ENCODE measurements at regions not wholly inside any gene's neighbourhood (a gene's known extent, or its start where the extent isn't known, plus 50 kb on each side); places are given as distances from the start of the nearest gene placed in this dataset.

DNA sequence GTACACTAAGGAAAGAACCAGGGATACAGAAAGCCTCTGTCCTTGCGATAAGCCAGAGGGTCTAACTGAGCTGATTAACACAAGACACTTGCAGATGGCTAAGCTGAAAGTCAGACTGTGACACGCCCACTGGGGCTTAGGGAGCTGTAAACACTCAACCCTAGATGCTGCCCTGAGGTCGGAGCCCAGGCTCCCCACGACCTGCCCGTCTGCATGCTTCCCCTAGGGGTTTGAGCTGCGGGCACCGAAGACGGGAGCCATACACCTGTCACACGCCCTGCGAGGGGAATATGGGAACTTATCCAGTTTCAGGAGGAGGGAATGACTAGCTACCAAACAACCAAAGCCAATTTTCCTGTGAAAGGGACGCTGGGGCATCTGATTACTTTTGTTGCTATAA is 96.0 kb downstream of the HTR5A start:
- Histone ChIP-seq H3K9ac (ENCODE audit: low read length in 3 of 3) (no peak overlapping the region), H3K27me3 (ENCODE audit: control insufficient read depth, insufficient read depth, low read length) (no peaks in the 10 kb centered on the region), H3K27ac (ENCODE audit: low read depth in 2 of 2, low read length in 2 of 2) (no peak overlapping the region), H3K36me3 (ENCODE audit: control insufficient read depth in 2 of 3, insufficient read depth in 3 of 3, low read length in 3 of 3) (no peaks in the 10 kb centered on the region), H3K9me3 (ENCODE audit: control insufficient read depth in 2 of 3, insufficient read depth in 1 of 3, low read length in 3 of 3) (no peaks in the 10 kb centered on the region), H3K4me3 (ENCODE audit: low read length in 3 of 3) (no peak overlapping the region), H3K4me1 (ENCODE audit: control insufficient read depth in 2 of 3, insufficient read depth in 2 of 3, low read depth in 1 of 3, low read length in 3 of 3) (no peaks in the 10 kb centered on the region)
- TF ChIP-seq, protein P1, sequence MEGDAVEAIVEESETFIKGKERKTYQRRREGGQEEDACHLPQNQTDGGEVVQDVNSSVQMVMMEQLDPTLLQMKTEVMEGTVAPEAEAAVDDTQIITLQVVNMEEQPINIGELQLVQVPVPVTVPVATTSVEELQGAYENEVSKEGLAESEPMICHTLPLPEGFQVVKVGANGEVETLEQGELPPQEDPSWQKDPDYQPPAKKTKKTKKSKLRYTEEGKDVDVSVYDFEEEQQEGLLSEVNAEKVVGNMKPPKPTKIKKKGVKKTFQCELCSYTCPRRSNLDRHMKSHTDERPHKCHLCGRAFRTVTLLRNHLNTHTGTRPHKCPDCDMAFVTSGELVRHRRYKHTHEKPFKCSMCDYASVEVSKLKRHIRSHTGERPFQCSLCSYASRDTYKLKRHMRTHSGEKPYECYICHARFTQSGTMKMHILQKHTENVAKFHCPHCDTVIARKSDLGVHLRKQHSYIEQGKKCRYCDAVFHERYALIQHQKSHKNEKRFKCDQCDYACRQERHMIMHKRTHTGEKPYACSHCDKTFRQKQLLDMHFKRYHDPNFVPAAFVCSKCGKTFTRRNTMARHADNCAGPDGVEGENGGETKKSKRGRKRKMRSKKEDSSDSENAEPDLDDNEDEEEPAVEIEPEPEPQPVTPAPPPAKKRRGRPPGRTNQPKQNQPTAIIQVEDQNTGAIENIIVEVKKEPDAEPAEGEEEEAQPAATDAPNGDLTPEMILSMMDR (IDR thresholded peaks at IDR 0.05; ENCODE audit: borderline replicate concordance, extremely low read depth, insufficient read depth) = no peak
- intact Hi-C loops (cut with DNase I) = no loop called here
- DNase-seq (no peak), FAIRE-seq (no peak)

DNA sequence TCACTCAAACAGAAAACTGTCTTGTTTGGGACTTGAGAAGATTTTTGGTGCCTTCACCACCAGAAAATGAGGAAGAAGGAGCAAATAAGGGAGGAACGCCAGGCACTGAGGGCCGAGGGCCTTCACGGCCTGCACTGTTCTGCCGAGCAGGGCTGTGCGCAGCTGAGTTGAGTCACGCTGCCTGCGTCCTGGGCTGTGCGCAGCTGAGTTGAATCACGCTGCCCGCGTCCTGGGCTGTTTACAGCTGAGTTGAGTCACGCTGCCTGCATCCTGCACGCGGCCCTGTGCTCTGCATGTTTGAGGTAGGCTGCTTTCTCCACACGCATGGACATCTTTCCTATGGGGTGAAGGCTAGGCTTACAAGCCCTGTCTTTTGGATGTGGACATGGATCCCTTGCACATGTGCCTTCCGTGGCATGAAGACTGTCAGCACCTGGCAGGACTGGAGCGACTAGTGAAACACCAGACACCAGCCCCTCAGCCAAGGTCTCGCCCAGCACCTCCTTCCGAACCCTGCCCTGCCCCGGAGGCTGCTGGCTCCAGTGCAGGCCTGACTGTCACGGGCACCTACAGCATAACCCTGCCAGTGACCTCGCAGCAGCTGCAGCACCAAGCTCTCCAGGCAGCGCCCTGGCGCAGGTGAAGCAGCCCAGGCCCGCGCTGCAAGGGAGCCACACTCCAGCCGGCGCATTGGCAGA is 96.7 kb downstream of the HTR5A start:
- DNase-seq = peak in 1 of 5 donors; percentile 24
- no peaks in the 10 kb centered on the region for H3K9me3 ChIP-seq (ENCODE audit: control insufficient read depth in 2 of 3, insufficient read depth in 1 of 3, low read length in 3 of 3)
- H3K27ac ChIP-seq (ENCODE audit: low read depth in 2 of 2, low read length in 2 of 2) = no peak overlapping the region
- H3K27me3 ChIP-seq (ENCODE audit: control insufficient read depth, insufficient read depth, low read length) = no peaks in the 10 kb centered on the region
- no peak overlapping the region for H3K4me3 ChIP-seq (ENCODE audit: low read length in 3 of 3)
- intact Hi-C loops (cut with DNase I) = no loop called here
- no peak overlapping the region for H3K9ac ChIP-seq (ENCODE audit: low read length in 3 of 3)
- H3K4me1 ChIP-seq (ENCODE audit: control insufficient read depth in 2 of 3, insufficient read depth in 2 of 3, low read depth in 1 of 3, low read length in 3 of 3) = no peaks in the 10 kb centered on the region
- TF ChIP-seq, protein P1 (IDR thresholded peaks at IDR 0.05; ENCODE audit: borderline replicate concordance, extremely low read depth, insufficient read depth) = no peak
- no peak for FAIRE-seq
- no peaks in the 10 kb centered on the region for H3K36me3 ChIP-seq (ENCODE audit: control insufficient read depth in 2 of 3, insufficient read depth in 3 of 3, low read length in 3 of 3)

DNA sequence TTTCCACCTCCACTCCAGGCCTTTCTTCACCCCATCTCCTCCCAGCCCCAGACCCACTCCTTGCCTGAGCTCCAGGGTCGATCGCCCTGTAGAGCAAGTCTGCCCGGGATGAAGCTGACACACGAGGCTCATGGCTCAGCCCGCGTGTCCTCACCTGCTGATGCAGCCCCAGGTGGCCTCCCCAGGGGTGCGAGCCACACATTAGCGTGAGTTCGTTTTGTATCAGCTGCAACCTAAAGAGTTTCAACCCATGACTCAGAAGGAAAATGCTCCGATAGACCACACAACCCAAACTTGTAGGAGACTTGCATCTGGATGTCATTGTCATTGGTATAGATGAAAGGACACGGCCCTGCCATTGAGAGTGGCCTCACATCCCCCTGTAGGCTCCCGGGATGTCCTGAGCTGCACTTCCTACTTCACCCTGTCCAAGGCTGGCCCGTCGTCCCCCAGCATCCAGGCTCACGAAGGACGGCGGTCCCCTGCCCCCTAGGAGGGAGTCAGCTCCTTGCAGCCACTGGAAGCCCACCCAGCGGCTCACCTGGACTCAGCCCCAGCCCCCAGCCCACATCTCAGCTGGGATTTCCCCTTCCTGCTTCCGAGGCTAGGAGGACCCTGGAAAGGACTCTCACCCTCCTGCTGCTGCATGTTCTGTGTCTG is 97.7 kb downstream of the HTR5A start:
- Histone ChIP-seq H3K27ac (ENCODE audit: low read depth in 2 of 2, low read length in 2 of 2) (no peak overlapping the region), H3K4me1 (ENCODE audit: control insufficient read depth in 2 of 3, insufficient read depth in 2 of 3, low read depth in 1 of 3, low read length in 3 of 3) (no peaks in the 10 kb centered on the region), H3K27me3 (ENCODE audit: control insufficient read depth, insufficient read depth, low read length) (no peaks in the 10 kb centered on the region), H3K4me3 (ENCODE audit: low read length in 3 of 3) (no peak overlapping the region), H3K36me3 (ENCODE audit: control insufficient read depth in 2 of 3, insufficient read depth in 3 of 3, low read length in 3 of 3) (no peaks in the 10 kb centered on the region), H3K9ac (ENCODE audit: low read length in 3 of 3) (no peak overlapping the region), H3K9me3 (ENCODE audit: control insufficient read depth in 2 of 3, insufficient read depth in 1 of 3, low read length in 3 of 3) (no peaks in the 10 kb centered on the region)
- intact Hi-C loops (cut with DNase I) = no loop called here
- DNase-seq (no peak), FAIRE-seq (no peak)
- TF ChIP-seq, protein P1 (IDR thresholded peaks at IDR 0.05; ENCODE audit: borderline replicate concordance, extremely low read depth, insufficient read depth) = no peak

All from kidney (tissue), 13 donors.